ENCODE measurements at regions not wholly inside any gene's neighbourhood (a gene's known extent, or its start where the extent isn't known, plus 50 kb on each side); places are given as distances from the start of the nearest gene placed in this dataset.

DNA sequence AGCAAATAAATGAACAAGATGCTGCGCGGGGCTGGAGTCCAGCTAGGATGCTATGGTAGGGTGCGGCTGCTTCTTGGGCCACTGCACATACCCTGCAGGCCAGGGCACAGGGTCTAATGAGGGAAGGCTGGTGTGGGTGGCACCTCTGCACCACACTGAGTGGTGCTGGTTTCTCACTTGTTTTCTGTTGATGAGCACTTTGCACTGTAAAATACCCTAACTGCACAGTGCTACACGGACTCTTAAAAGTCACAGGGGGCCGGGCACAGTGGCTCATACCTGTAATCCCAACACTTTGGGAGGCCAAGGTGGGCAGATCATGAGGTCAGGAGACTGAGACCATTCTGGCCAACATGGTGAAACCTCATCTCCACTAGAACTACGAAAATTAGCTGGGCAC lies 52.7 kb upstream of the DMRT1 start:
- in situ Hi-C loops (cut with MboI; ENCODE audit: low sequenced_read_pairs), result no loop called here
